Peyer's patch (tissue), 4 donors: ENCODE measurements at regions not wholly inside any gene's neighbourhood (a gene's known extent, or its start where the extent isn't known, plus 50 kb on each side); places are given as distances from the start of the nearest gene placed in this dataset.

ENCODE experiments used
- CTCF ChIP-seq, 6 experiments: fragments of 450-650 bp in 4 of 6; fragments of 200-600 bp in 2 of 6; sonication (generic) in 1 of 6; IDR thresholded peaks; one replicate each; pipeline ENCODE4 v1.5.1; 2017 to 2019; ENCODE audit warnings: antibody characterized with exemption in 6 of 6, mild to moderate bottlenecking in 3 of 6, moderate library complexity in 1 of 6
- POLR2A ChIP-seq, 2 donors: fragments of 450-650 bp; IDR thresholded peaks; one replicate each; pipeline ENCODE4 v1.5.1; 2017; ENCODE audit warnings: antibody characterized with exemption in 2 of 2, mild to moderate bottlenecking in 2 of 2, moderate library complexity in 2 of 2

GRCh38 chr21:15625363-15625762 is 104.4 kb upstream of the USP25 start:
- no peak for TF ChIP-seq POLR2A (IDR thresholded peaks at IDR 0.05)
- TF ChIP-seq CTCF (IDR thresholded peaks at IDR 0.05) = no peak
